ENCODE measurements at regions not wholly inside any gene's neighbourhood (a gene's known extent, or its start where the extent isn't known, plus 50 kb on each side); places are given as distances from the start of the nearest gene placed in this dataset.

DNA sequence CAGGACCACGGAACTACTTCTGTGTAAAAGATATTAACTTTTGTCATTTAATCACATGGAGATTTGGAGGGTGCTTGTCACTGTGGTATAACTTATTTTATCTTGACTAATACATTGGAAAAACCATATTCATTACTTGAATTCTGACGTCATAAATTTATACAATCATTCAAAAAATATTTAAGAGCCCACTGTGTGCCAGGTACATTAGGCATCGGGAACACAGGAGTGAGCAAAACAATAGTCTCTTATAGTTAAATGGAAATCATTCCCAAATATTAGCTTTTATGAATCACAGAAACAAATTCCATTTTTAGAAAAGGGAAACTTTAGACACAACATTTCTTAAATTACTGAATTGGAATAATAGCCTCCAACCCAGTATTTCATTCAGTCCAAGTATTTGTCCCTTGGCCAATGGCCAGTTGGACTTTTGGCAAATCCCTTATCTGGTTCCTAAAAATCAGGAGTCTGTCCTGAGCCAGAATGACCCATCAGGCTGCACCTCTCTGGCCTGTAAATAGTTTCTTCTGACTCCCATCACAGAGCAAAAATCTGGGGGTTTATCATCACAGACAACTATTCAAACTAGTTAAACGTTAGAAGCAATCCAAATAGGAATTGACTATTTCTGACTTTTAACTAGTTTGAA, 104.3 kb upstream of the FSTL4 start:
- H3K36me3 ChIP-seq (ENCODE audit: control insufficient read depth, insufficient read depth, low read length): no peaks in the 10 kb centered on the region
- no peak overlapping the region for H2AFZ ChIP-seq (ENCODE audit: low read length)
- peak in 1 of 2 donors; percentile 13 for DNase-seq (ENCODE audit: low read depth in 2 of 2)
- no peaks in the 10 kb centered on the region for H3K4me1 ChIP-seq (ENCODE audit: control insufficient read depth, extremely low read depth, insufficient read depth, low read length)
- H4K20me1 ChIP-seq (ENCODE audit: control insufficient read depth, extremely low read depth, insufficient read depth, low read length): no peaks in the 10 kb centered on the region
- H3K27ac ChIP-seq (ENCODE audit: insufficient read depth, low read length): no peak overlapping the region
- H3K4me2 ChIP-seq (ENCODE audit: extremely low read depth, insufficient read depth, low read length): no peak overlapping the region
- H3K9ac ChIP-seq (ENCODE audit: insufficient read depth, low read length): no peak overlapping the region
- TF ChIP-seq EZH2 (IDR thresholded peaks at IDR 0.05; ENCODE audit: low read length, missing control alignments): no peak
- no peak for TF ChIP-seq CTCF (conservative IDR thresholded peaks at IDR 0.05 in 1 of 2, IDR thresholded peaks at IDR 0.05 in 1 of 2; ENCODE audit: low read depth in 1 of 2, low read length in 2 of 2)
- no peaks in the 10 kb centered on the region for H3K9me3 ChIP-seq (ENCODE audit: control insufficient read depth, insufficient read depth, low read depth, low read length)
- H3K27me3 ChIP-seq (ENCODE audit: control insufficient read depth, insufficient read depth, low read length): no peaks in the 10 kb centered on the region
- H3K79me2 ChIP-seq (ENCODE audit: control insufficient read depth, insufficient read depth, low read length): no peaks in the 10 kb centered on the region
- H3K4me3 ChIP-seq (replicated peaks in 1 of 4; ENCODE audit: control extremely low read depth in 1 of 4, insufficient read depth in 1 of 4, low read depth in 3 of 4, low read length in 4 of 4): no peak overlapping the region

DNA sequence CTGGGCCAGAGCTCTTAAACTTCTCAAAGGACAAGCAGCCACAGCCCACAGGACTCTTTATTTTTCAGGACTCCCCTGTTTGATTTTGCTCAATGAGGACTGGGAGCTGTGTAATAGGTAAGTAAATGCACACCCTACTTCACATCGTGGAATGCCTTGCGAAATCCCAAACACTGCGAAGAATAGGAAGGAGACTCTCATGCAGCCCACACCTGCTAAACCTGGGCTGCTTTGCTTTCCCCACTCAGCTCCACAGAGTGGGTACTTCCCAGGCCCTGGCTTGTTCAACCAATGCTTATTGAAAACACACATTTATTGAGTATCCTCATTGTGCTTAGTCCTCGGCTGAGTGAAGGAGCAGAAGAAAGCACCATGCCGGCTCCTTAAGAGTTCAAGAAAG, 103.3 kb upstream of the FSTL4 start:
- no peaks in the 10 kb centered on the region for H3K79me2 ChIP-seq (ENCODE audit: control insufficient read depth, insufficient read depth, low read length)
- H4K20me1 ChIP-seq (ENCODE audit: control insufficient read depth, extremely low read depth, insufficient read depth, low read length): no peaks in the 10 kb centered on the region
- no peak for DNase-seq (ENCODE audit: low read depth in 2 of 2)
- H3K27me3 ChIP-seq (ENCODE audit: control insufficient read depth, insufficient read depth, low read length): no peaks in the 10 kb centered on the region
- H2AFZ ChIP-seq (ENCODE audit: low read length): no peak overlapping the region
- no peak overlapping the region for H3K4me3 ChIP-seq (replicated peaks in 1 of 4; ENCODE audit: control extremely low read depth in 1 of 4, insufficient read depth in 1 of 4, low read depth in 3 of 4, low read length in 4 of 4)
- H3K4me2 ChIP-seq (ENCODE audit: extremely low read depth, insufficient read depth, low read length): no peak overlapping the region
- H3K9me3 ChIP-seq (ENCODE audit: control insufficient read depth, insufficient read depth, low read depth, low read length): no peaks in the 10 kb centered on the region
- H3K4me1 ChIP-seq (ENCODE audit: control insufficient read depth, extremely low read depth, insufficient read depth, low read length): no peaks in the 10 kb centered on the region
- no peaks in the 10 kb centered on the region for H3K36me3 ChIP-seq (ENCODE audit: control insufficient read depth, insufficient read depth, low read length)
- TF ChIP-seq CTCF (conservative IDR thresholded peaks at IDR 0.05 in 1 of 2, IDR thresholded peaks at IDR 0.05 in 1 of 2; ENCODE audit: low read depth in 1 of 2, low read length in 2 of 2) (no peak), EZH2 (IDR thresholded peaks at IDR 0.05; ENCODE audit: low read length, missing control alignments) (no peak)
- no peak overlapping the region for H3K27ac ChIP-seq (ENCODE audit: insufficient read depth, low read length)
- H3K9ac ChIP-seq (ENCODE audit: insufficient read depth, low read length): no peak overlapping the region

GRCh38 chr5:133715216-133715615, 102.9 kb upstream of the FSTL4 start:
- H3K9me3 ChIP-seq (ENCODE audit: control insufficient read depth, insufficient read depth, low read depth, low read length): no peaks in the 10 kb centered on the region
- no peak overlapping the region for H2AFZ ChIP-seq (ENCODE audit: low read length)
- H3K9ac ChIP-seq (ENCODE audit: insufficient read depth, low read length): no peak overlapping the region
- no peak overlapping the region for H3K4me2 ChIP-seq (ENCODE audit: extremely low read depth, insufficient read depth, low read length)
- no peaks in the 10 kb centered on the region for H3K36me3 ChIP-seq (ENCODE audit: control insufficient read depth, insufficient read depth, low read length)
- no peak for DNase-seq (ENCODE audit: low read depth in 2 of 2)
- TF ChIP-seq CTCF (conservative IDR thresholded peaks at IDR 0.05 in 1 of 2, IDR thresholded peaks at IDR 0.05 in 1 of 2; ENCODE audit: low read depth in 1 of 2, low read length in 2 of 2): no peak
- no peak for TF ChIP-seq EZH2 (IDR thresholded peaks at IDR 0.05; ENCODE audit: low read length, missing control alignments)
- no peak overlapping the region for H3K4me3 ChIP-seq (replicated peaks in 1 of 4; ENCODE audit: control extremely low read depth in 1 of 4, insufficient read depth in 1 of 4, low read depth in 3 of 4, low read length in 4 of 4)
- no peaks in the 10 kb centered on the region for H4K20me1 ChIP-seq (ENCODE audit: control insufficient read depth, extremely low read depth, insufficient read depth, low read length)
- H3K27ac ChIP-seq (ENCODE audit: insufficient read depth, low read length): no peak overlapping the region
- H3K27me3 ChIP-seq (ENCODE audit: control insufficient read depth, insufficient read depth, low read length): no peaks in the 10 kb centered on the region
- H3K79me2 ChIP-seq (ENCODE audit: control insufficient read depth, insufficient read depth, low read length): no peaks in the 10 kb centered on the region
- H3K4me1 ChIP-seq (ENCODE audit: control insufficient read depth, extremely low read depth, insufficient read depth, low read length): no peaks in the 10 kb centered on the region

Data from fibroblast of lung (primary cell).